ENCODE measurements at regions not wholly inside any gene's neighbourhood (a gene's known extent, or its start where the extent isn't known, plus 50 kb on each side); places are given as distances from the start of the nearest gene placed in this dataset.

- FAIRE-seq = no peak
- TF ChIP-seq EZH2 (IDR thresholded peaks at IDR 0.05; ENCODE audit: low read length) (no peak), CTCF (optimal IDR thresholded peaks at IDR 0.05 in 1 of 3, IDR thresholded peaks at IDR 0.05 in 1 of 3, conservative IDR thresholded peaks at IDR 0.05 in 1 of 3; ENCODE audit: extremely low read depth in 1 of 3, insufficient read depth in 2 of 3, low read length in 3 of 3) (no peak)
Measured at GRCh38 chrX:82703551-82703950, 804.5 kb upstream of the POU3F4 start.

GRCh38 chrX:82711457-82711856, 796.6 kb upstream of the POU3F4 start:
- TF ChIP-seq EZH2 (IDR thresholded peaks at IDR 0.05; ENCODE audit: low read length) = no peak
- TF ChIP-seq CTCF (optimal IDR thresholded peaks at IDR 0.05 in 1 of 3, IDR thresholded peaks at IDR 0.05 in 1 of 3, conservative IDR thresholded peaks at IDR 0.05 in 1 of 3; ENCODE audit: extremely low read depth in 1 of 3, insufficient read depth in 2 of 3, low read length in 3 of 3) = no peak
- no peak for FAIRE-seq
- H3K4me2 ChIP-seq (ENCODE audit: control insufficient read depth, extremely low read depth, insufficient read depth, low read depth, low read length) = no peak overlapping the region
- no peak overlapping the region for H3K9ac ChIP-seq (ENCODE audit: control insufficient read depth, extremely low read depth, insufficient read depth, low read length)
- H3K9me1 ChIP-seq (ENCODE audit: control insufficient read depth, extremely low read depth, insufficient read depth, low read length) = no peaks in the 10 kb centered on the region
- no peak overlapping the region for H2AFZ ChIP-seq (ENCODE audit: control insufficient read depth, low read length)
- no peaks in the 10 kb centered on the region for H3K36me3 ChIP-seq (ENCODE audit: control insufficient read depth in 2 of 2, extremely low read depth in 1 of 2, insufficient read depth in 2 of 2, low read length in 2 of 2)
- H3K27ac ChIP-seq (ENCODE audit: control insufficient read depth, insufficient read depth, low read length) = no peak overlapping the region
- H3K79me2 ChIP-seq (ENCODE audit: control insufficient read depth, insufficient read depth, low read length) = no peaks in the 10 kb centered on the region
- dilution Hi-C loops (cut with MboI; ENCODE audit: extremely low pct_ligation_motif_present, low sequenced_read_pairs) = no loop called here
- no peak for DNase-seq (ENCODE audit: low read depth, low spot score)
- no peak overlapping the region for H3K4me3 ChIP-seq (ENCODE audit: control insufficient read depth in 2 of 3, extremely low read depth in 1 of 3, insufficient read depth in 2 of 3, low read depth in 1 of 3, low read length in 3 of 3)
- no peaks in the 10 kb centered on the region for H3K27me3 ChIP-seq (ENCODE audit: control insufficient read depth, extremely low read depth, insufficient read depth, low read length)
- H3K9me3 ChIP-seq (ENCODE audit: control insufficient read depth, low read depth, low read length) = no peaks in the 10 kb centered on the region
- no peaks in the 10 kb centered on the region for H4K20me1 ChIP-seq (ENCODE audit: control insufficient read depth, extremely low read depth, insufficient read depth, low read length)
- H3K4me1 ChIP-seq (ENCODE audit: control insufficient read depth, extremely low read depth, insufficient read depth, low read length) = no peaks in the 10 kb centered on the region

More at GRCh38 chrX:82703551-82703950, 804.5 kb upstream of the POU3F4 start:
- Histone ChIP-seq H2AFZ (ENCODE audit: control insufficient read depth, low read length) (no peak overlapping the region), H3K79me2 (ENCODE audit: control insufficient read depth, insufficient read depth, low read length) (no peaks in the 10 kb centered on the region), H3K9me3 (ENCODE audit: control insufficient read depth, low read depth, low read length) (no peaks in the 10 kb centered on the region), H3K4me3 (ENCODE audit: control insufficient read depth in 2 of 3, extremely low read depth in 1 of 3, insufficient read depth in 2 of 3, low read depth in 1 of 3, low read length in 3 of 3) (no peak overlapping the region), H3K9me1 (ENCODE audit: control insufficient read depth, extremely low read depth, insufficient read depth, low read length) (no peaks in the 10 kb centered on the region), H4K20me1 (ENCODE audit: control insufficient read depth, extremely low read depth, insufficient read depth, low read length) (no peaks in the 10 kb centered on the region), H3K9ac (ENCODE audit: control insufficient read depth, extremely low read depth, insufficient read depth, low read length) (no peak overlapping the region), H3K36me3 (ENCODE audit: control insufficient read depth in 2 of 2, extremely low read depth in 1 of 2, insufficient read depth in 2 of 2, low read length in 2 of 2) (no peaks in the 10 kb centered on the region), H3K4me1 (ENCODE audit: control insufficient read depth, extremely low read depth, insufficient read depth, low read length) (no peaks in the 10 kb centered on the region), H3K27me3 (ENCODE audit: control insufficient read depth, extremely low read depth, insufficient read depth, low read length) (no peaks in the 10 kb centered on the region), H3K27ac (ENCODE audit: control insufficient read depth, insufficient read depth, low read length) (no peak overlapping the region), H3K4me2 (ENCODE audit: control insufficient read depth, extremely low read depth, insufficient read depth, low read depth, low read length) (no peak overlapping the region)
- DNase-seq (ENCODE audit: low read depth, low spot score) = no peak
- dilution Hi-C loops (cut with MboI; ENCODE audit: extremely low pct_ligation_motif_present, low sequenced_read_pairs) = no loop called here
